Tongue (tissue), 1 donor: ENCODE measurements at regions not wholly inside any gene's neighbourhood (a gene's known extent, or its start where the extent isn't known, plus 50 kb on each side); places are given as distances from the start of the nearest gene placed in this dataset.
"Not testable (repeated sequence)": the region's sequence is repeated elsewhere in the genome, so short reads cannot be mapped to it uniquely, and the experiment has no call there.

Experiments used
- DNase-seq: peaks from one replicate; pipeline ENCODE4 v3.0.0-alpha.2; 2015

DNA sequence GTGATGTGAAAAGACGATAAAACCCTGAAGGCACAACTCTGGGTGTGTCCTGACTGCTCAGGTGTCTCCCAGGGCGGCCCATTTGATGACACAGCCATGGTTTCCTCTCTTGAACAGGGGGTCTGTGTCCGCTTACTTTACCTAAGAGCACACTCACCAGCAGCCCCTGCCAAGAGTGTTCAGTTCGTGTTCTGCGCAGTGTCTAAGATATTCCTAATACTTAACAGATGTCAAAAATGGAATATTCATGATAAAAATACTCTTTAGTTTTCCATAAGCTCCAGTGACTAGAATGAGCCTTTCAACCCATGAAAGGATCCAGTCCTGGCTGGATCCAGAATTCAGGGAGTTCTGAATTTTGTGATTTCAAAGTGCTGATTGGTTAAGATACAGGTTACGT, 492.4 kb downstream of the TNS3 start:
- peak; percentile 63 for DNase-seq

GRCh38 chr7:47089068-47089417, 492.9 kb downstream of the TNS3 start:
- no peak for DNase-seq

DNA sequence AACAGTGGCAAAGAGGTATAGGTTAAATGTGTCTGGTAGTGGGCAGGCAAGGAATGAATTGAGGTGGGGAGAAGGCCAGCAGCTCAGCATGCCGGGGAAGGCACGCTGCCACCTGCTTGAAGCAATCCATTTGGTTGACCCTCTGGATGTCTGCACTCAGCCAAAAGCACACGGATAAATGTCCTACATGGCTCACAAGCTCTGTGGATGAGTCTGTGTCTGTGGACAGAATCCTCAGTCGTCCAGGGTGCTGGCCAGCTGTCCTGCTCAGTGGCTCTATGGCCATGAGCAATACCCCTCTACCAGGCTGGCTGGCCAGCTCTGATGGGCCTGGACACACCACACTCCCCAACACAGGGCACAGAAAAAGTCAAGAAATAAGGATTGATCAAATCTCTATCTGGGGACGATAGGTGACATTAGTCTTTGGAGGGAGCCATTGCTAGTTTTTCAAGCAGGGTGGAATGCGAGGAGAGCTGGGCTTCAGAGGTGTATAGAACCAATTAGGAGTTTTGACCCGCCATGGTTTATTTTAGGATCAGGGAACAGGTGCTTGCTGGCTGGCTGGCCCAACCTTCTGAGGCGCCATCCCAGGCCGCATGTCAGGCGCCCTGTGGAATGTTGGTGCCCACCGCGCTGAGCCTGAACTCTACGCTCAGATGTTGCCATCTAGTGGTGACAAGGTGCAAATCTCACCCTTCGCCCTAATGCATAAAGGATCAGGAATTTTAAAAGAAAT, 493.4 kb downstream of the TNS3 start:
- DNase-seq, result peak; percentile 90

DNA sequence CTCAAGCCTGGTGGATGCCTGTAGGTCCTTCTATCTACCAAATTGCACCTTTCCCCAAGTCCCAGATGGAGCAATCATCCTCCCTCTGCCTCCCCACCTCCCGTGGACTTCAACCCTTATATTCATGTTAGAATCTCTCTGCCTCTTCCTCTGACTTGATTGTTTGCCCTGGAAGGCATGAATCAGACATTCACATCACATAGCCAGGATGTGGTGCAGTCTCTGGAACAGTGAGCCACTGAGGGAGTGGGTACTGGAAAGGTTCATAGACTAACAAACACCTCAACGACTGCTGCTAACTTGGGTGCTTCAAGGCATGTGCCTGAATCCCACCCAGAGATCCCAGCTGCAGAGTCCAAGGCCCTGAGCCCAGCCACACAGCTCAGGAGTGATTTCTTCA, 494.0 kb downstream of the TNS3 start:
- DNase-seq, result no peak

GRCh38 chr7:47085491-47086275, 496.2 kb downstream of the TNS3 start:
- no peak for DNase-seq

DNA sequence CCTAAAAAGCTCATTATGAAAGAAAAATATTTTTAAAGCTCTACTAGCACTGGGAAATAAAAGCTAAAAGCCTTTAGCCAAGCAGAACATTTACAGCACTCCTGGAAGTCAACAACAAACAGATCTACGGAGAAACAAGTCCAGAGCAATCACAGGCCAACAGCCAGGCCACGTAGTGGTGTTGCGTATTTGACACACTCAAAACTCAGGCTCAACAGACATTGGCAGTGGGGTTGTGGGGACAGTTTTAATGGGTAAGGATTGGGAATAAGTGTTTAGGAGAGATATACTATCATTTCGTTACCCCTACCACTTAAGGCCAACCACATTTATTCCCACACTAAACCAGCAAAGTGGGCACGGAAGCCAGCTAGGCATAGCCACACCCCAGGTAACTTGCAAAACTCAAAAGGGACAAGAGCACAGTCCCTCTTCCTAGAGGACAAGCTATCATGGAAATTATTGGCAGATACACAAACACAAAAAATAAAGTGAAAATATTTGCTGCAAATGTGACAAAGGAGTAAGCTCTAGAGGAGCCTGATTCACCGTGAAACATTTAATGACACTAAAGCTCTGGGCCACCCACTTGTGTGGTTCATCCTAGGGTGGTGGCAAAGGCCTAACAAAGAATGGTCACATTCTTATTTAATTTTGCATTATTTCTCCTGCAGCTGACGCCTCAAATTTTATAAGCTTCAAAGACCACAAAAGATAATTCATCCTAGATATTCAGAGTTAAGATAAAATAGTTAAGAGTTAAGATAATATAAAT, 498.2 kb downstream of the TNS3 start:
- DNase-seq, result no peak

GRCh38 chr7:47080816-47081215, 501.1 kb downstream of the TNS3 start:
- no peak for DNase-seq

- DNase-seq, result no peak
These were observed 503.7 kb downstream of the TNS3 start for GRCh38 chr7:47078241-47078640.

DNA sequence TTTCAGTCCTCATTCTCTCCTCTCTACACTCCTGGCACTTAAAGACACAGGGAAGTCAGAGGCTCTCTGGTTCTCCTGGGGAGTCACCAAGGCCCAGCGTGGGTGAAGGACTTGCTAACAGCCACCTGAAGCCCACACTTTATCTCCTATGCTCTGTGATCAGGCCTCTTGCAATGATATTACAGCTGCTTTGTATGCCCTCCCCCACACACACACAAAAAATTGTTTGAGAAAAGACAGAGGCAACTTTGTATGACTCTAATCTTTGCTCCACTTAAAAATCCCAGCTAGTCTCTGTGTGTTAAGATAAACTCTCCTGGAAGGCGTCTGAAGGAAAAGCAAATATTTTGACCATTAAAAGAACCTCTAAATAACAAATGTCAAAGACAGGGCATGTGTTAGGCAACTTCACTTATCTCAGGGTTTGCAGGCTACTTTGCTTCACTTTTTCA, 507.2 kb downstream of the TNS3 start:
- peak; percentile 9 for DNase-seq

- no peak for DNase-seq
These were observed 508.6 kb downstream of the TNS3 start for GRCh38 chr7:47073284-47073683.

DNA sequence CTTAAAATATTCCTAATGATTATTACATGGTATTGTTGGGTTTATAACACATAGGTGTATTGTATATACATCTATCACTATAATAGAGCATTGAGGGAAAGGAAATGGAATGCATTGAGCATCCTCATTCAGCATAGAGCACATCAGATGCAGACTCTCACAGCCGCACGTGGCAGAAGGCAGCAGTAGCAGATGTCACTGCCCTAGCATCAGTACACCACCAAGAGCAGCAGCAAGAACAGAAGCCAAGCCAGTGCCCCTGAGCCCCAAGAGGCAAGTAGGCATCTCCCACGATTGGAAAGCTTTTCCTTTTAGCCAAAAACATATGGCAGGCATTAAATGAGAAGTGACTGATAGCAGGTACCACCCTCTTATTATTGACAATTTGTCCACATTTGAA, 510.0 kb downstream of the TNS3 start:
- no peak for DNase-seq

- no peak for DNase-seq
These were observed 512.4 kb downstream of the TNS3 start for GRCh38 chr7:47069385-47070076.

DNA sequence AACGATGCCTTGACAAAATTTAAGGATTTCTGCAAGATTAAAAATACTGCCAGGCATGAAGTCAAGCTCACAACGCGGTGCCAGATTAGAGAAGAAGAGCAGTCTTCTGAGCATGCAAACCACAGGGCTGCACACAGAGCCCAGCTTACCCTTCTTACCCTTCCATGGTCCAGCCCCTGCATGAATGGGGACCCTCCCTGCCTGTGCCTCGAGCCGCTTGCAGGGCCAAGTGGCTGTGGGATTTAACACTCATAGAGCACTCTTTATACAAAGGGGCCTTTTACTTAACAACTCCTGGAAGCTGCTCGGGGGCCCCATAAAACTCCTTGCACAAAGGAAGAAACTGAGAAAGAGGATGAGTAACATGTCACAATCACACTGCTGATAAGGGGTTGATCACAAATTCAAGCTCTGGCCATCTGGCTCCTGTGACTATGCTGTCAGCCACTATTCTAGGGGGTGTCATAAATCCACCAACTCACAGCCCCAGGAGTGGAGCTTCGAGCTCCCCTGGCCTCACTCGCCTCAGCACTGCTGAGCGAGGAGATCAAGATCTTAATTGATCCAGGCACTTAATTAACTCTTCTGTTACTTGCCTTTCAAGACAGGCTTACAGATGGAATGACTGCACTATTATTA, 514.8 kb downstream of the TNS3 start:
- no peak for DNase-seq

DNA sequence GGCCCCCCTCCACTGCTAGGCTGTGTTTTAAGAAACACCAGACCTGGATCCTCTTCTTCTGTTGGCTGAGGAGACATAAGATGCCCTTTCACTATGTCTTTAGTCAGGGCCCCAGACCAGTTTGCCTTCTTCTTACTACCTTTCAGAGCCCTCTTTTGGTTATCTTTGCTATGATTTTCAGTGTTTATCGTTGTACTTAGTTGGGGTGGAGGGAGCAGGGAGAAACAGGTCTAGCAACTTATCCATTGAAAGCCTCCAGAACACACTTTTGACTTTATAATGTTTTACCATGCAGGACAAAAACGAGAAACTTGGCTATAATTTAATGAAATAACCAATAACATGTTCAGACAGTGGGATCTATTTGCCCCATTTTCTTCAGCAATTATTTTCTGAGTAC, 525.2 kb downstream of the TNS3 start:
- no peak for DNase-seq

- not testable (repeated sequence) for DNase-seq
These were observed 529.2 kb downstream of the TNS3 start for GRCh38 chr7:47052541-47053208.

- no peak for DNase-seq
These were observed 532.6 kb downstream of the TNS3 start for GRCh38 chr7:47049234-47049774.

DNA sequence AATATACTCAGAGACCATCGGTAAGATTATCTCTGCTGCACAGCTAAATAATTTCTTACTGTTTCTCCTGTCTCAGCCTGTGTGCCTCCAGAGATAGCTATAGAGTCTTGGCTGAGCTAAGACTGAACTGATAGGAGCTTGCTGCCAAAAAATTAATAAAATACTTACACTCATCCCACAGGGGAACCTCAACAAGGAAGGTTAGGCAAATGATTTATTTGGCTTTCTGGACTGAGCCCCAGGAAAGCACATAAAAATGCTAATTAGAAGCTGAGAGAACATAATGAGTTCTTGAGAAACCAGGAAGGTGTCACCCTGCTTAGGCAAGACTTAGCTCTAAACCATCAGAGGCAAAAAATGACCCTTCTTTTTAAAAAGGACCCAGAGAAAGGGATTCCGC, 534.5 kb downstream of the TNS3 start:
- no peak for DNase-seq

GRCh38 chr7:47046949-47047348, 535.0 kb downstream of the TNS3 start:
- DNase-seq, result no peak

DNA sequence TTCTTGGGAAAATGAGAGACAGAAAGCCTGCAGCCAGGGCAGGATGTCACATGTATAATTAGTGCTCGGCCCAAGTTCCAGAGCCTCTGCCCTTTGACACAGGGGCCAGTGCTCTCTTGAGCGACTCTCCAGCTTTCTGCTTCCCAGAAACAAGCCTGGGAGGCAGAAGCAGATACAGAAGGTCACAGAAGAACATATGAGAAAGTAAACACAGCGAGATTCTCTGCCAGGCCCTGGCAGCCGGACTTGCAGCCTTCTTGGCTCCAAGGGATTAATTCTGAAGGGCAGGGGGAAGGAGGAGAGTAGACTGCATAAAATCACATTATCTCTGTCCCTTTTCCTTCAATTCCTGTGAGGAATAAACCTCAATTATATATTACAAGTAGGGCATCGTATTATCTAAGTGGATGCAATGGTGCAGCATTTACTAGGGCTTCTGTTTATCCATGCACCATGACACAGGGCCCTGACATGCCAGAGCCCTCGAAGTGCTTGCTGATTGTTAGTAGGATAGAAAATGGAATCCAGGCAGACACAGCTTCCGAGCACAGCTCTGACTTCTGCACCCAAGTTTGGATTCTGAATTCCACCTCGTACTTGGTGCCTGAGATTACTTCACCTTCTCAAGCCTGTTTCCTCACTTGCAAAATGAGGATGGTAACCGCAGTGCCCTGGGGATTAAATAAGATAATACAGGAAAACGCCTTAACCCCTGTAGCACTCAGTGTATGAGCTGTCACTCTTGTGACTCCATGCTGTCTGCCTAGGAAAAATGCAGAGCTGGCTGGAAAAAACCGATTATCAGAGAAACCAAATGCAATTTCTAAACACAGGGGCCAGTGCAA, 536.5 kb downstream of the TNS3 start:
- DNase-seq, result peak; percentile 61

DNA sequence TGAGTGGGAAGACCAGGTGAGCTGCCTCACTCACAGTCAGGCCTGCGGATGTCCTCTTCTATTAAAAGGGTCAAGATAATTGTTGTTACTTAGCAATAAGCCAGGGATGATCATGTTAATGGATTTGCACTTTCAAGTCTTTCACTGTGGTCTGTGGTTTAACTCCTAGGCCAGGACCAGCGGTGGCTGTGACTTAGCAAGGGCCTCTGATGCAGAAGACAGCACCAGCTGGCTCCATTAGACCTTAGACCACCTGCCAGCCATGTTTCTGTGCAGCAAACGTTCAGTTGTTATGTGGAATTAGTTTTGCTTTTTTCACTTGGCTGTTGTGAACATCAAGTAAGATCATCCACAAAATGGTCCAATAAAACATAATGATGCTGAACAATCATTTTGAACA, 537.3 kb downstream of the TNS3 start:
- peak; percentile 56 for DNase-seq
